Activated T-cell treated with anti-CD3 and anti-CD28 coated beads, Interleukin-2, amount 50 U/mL, for 48 hours (primary cell): ENCODE measurements at regions not wholly inside any gene's neighbourhood (a gene's known extent, or its start where the extent isn't known, plus 50 kb on each side); places are given as distances from the start of the nearest gene placed in this dataset.
"Not testable (repeated sequence)": the region's sequence is repeated elsewhere in the genome, so short reads cannot be mapped to it uniquely, and the experiment has no call there.

Experiments used
- DNase-seq, 2 experiments: peaks; one replicate each; pipeline ENCODE4 v3.0.0-alpha.2; 2020

DNA sequence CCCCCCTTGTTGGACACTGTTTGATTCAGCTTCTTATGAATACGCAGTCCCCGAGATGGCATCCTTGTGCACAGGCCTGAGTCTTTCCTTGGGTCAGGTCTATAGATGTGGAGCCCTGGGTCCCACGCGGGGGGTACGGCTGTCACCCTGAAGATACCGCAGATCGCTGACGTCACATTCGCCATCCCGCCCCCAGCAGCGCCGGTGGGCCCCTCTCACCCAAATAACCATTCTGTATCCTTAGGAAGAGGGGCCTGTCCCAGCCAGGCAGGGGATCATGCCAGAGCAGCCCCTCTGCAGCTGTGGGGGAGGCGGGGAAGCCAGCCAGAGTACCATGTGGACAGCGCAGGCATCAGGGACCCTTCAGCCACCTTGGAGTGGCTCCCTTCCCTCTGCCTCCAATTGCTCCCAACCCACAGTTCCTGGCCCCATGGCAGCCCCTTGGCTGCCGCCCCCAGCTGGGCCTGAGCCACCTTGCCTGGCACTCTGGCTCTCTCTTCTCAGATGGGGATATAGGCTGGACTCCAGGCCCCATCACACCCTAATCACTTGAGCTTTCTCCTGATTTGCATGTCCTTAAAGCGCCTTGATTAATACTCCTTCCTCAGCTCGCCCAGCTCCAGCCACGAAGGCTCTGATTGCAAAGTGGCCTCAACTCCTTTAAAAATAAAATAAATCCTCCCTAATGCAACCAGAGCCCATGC is 189.8 kb downstream of the C9orf50 start:
- DNase-seq: no peak

DNA sequence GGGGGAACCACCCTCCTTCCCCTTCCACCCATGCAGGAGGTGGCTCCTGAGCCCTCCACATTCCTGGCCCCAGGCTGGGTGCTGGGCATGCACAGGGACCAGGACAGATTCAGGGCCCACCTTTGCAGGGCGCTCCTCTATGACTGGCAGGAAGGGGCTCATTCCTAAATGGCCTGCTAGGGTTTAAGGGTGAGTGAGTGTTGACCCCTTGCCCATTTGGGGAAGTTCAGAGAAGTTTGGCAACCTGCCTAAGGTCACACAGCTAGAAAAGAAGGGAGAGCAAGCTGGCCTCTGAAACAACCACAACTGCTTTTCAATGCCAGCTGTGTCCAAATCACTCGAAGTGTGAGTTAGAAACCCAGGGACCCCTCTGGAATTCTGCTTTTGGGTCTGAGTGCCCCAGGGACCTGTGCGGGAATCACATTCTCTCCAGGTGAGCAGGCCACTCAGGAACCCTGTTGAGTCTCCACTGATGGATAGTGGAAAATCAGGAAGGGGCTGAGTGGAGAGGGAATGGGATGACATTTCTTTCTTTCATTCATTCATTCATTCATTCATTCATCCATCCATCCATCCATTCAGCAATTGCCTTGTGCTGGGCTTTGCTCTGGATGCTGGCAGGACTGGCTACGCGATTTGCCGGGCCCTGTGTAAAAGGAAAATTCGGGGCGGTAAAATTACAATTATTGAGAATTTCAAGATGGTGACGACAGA is 191.9 kb downstream of the C9orf50 start:
- DNase-seq: no peak

DNA sequence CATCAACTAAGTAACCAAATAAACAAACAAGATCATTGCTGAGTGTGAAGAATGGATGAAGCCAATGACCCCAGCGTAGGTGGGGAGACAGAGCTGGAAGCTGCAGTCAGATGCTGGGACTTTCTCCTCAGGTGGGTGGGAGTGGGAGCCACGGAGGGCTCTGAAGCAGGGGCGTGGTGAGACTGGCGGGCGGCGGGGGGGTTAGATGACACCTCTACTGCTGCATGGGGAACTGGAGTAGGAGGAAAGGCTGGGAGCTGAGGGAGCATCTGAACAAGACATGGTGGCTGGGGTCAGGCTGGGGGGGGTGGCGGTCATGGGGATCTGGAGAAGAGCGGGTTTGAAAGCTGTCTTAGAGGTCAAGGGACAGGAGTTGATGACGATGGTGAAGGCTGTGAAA is 193.8 kb downstream of the C9orf50 start:
- DNase-seq: no peak

DNA sequence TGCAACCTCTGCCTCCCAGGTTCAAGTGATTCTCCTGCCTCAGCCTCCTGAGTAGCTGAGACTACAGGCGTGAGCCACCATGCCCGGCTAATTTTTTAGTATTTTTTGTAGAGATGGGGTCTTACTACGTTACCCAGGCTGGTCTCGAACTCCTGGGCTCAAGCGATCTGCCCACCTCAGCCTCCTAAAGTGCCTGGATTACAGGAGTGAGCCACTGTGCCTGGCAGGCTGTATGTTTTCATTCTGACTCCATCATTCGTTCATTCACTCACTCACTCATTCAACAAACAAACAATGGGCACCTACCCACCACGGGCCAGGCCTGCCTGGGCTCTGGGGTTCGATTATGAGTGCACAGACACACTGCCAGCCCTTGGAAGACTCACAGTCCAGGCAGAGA is 197.1 kb downstream of the C9orf50 start:
- DNase-seq: not testable (repeated sequence)

DNA sequence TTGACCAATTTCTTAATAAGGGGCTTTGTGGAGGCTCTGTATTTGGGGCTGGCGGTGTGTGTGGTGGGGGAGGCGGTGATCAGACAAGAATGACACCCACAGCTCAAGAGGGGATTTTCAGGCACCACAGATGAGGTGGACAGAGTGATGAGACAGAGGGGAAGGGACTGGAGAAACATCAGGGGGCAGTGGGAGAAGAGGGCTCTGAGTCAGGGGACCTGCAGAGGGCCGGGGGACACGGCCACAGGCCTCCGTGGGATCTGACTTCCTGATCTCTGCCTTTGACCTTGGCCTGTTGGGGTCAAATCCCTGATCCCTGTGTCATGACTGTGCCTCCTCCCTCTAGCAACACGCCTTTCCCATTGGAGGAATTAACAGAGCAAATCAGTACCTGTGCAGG is 197.7 kb downstream of the C9orf50 start:
- DNase-seq: no peak

DNA sequence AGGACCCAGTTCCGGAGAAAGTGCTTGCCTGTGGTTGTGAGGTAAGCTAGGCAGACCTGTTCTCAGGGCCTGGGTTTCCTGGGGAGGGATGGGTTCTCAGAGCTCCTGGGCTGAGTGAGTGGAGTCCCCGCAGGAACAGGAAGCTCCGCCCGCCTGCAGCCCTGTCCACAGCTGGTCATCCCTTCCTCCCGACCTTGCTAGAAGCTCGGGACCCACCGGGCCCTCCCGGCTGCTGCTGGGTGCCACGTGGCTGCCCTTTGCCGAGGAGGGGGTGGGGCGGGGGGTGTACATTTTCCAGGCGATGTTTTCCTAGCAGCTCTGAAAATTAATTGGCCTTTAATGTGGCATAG is 198.1 kb downstream of the C9orf50 start:
- no peak for DNase-seq

DNA sequence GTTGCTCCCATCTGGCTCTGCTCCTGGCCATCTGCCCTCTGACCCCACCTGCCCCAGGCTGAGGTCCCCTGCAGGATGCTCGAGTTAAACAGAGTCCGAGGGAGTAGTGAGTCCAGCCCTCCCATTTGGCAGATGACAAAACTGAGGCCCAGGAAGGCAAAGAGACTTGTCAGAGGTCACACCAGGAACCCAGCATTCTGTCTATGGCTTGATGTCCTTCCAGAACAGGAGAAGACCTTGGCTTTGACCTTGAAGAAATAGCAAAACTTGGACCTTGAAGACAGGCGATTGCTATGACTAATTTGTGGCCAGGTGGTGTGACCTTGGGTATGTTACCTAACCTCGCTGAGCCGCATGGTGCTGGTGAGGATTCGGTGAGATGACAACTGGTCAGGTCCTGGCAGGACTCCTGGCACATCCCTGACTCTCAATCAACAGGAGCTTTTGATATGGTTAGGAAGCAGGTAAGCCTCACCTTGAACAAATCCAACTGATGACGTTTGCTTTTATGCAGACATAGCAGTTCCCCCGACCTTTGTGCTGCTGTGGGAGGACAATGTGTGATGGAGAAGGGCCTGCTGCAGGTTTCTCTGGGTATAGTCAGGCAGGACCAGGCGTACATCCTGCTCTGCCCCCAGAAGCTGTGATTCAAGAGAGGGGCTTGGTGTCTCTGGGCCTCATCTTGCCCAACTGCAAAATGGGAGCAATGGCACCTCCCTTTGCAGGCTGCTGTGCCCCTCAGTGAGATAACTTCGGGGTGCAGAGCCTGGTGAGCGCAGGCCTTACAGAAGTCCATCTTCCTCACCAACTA is 198.7 kb downstream of the C9orf50 start:
- DNase-seq: no peak

DNA sequence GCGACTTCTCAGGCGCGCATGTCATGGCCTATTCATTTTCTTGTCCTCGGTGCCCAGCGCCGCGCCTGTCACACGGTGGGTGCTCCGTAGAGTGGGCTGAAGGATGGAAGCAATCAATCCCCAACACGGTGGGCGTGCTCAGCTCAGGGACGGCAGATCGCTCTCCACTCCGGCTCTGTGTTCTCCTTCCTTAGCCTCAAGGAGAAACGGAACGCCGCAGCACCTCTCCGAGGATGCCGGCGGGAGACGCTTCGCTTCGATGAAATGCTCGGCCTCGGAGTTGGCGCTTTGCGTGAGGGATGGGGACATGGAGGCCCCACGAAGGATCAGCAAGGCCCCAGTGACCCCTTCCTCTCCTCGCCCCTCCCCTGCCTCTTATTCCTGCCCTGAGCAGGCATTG is 199.5 kb downstream of the C9orf50 start:
- no peak for DNase-seq

DNA sequence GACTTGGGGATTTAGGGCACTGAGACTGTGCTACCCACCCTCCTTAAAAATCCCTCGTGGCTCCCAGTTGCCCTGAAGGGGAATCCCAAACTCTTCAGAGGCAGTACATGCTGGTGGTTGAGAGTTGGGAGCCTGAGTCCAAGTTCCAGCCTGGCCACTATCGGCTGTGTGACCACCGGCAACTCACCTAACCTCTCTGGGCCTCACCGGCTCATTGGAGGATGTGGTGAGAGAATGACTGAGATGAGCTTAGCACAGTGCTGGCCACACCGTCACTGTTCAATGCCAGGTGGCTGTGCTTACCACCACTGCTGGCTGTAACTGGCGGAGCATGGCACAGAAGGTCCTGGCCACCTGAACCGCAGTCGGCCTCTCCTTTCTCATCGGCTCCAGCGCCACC is 200.2 kb downstream of the C9orf50 start:
- DNase-seq: no peak

DNA sequence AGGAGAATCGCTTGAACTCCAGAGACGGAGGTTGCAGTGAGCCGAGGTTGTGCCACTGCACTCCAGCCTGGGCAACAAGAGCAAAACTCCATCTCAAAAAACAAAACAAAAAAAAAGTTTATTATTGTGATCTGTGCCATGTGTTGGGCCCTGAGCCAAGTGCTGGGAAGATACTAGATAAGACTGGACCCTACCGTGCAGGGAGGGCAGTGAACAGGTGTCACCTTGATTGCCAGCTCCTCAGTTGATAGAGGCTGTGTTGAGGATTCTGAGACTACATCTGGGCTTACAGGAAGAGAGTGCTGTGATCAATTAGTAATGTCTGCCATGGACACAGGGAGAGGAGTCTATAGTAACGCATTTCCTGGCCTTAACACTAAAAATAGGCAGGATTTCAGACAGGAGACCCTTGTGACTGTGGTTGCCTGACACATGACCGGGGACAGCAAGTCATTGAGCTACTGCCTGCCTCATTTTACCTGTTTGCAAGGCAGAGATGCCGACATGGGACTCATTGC is 201.5 kb downstream of the C9orf50 start:
- no peak for DNase-seq

DNA sequence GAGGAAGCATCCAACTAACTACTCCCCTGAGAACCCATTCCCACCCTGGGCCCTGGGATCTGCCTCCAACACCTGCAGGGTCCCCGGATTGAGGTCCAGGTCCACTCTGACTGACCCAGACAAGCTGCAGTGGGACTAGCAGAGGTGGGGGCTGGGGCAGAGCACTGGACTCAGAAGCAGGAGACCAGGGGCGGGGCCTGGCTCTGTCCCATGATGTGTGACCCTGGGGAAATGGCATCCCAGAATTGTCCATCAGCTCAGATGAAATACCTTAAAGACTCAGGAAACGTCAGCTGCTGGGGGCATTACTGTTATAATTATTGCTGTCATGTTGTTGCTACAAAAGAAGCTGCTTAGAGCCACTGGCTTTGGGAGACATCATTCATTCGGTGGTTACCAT is 202.4 kb downstream of the C9orf50 start:
- DNase-seq: no peak

DNA sequence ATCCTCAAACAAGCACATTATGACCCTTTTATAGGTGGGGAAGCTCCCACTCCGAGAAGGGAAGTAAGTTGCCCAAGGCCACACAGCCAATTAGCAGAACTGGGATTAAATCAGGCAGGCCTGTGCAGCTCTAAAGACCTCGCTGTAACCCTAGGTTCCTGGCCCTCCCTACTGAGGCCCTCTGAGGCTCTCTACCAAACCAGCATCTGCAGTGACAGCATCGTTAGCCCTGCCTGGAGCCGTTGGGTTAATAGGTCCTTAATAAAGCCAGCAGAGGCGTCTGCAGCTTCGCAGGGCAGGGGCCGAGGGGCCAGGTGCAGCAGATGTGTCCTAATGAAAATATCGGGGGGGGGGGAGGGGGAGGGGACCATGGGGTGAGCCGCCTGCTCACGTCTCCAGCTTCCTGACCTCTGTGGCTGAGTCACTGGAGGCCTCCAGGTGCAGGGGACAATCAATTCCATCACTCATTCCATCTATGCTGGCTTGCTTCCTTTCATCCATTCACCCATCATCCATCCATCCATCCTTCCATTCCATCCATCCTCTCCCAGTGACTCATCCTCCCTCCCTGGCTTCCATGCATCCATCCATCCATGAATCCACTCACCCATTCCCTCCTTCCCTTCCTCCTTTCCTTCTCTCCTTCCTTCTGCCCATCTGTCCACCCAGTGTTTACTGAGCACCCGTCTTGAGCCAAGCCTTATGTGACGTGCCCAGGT is 203.9 kb downstream of the C9orf50 start:
- no peak for DNase-seq

DNA sequence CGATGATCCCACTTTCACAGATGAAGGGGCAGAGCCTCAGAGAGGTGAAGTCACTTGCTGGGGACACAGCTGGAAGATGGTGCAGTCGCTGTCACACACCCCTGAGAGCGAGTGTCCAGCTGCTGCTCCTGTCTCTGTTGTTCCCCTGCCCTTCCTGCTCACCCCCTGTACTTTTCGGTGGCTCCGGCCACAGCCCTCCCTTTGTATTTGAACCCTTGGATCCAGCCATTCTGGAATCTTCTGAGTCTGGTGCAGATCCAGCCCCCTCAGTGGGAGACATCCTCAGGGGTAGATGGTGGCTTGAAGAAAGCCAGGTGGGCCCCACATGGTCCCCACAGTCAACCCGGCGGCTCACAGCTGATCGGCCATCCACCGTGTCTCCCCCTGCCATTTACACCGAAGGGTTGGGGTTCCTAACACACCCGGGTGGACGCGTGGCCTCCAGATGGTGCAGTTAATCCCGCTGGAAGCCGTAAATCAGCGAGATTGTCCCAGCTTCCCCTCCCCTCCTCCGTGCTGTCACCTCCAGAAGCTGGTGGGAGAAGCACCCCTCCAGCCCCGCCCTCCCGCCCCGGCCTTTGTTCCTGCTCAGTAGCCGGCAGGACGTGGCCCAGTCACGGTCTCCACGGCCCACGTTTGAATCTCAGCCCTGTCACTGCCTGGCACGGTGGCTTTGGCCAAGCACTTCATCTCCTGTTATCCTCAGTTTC is 204.8 kb downstream of the C9orf50 start:
- no peak for DNase-seq

DNA sequence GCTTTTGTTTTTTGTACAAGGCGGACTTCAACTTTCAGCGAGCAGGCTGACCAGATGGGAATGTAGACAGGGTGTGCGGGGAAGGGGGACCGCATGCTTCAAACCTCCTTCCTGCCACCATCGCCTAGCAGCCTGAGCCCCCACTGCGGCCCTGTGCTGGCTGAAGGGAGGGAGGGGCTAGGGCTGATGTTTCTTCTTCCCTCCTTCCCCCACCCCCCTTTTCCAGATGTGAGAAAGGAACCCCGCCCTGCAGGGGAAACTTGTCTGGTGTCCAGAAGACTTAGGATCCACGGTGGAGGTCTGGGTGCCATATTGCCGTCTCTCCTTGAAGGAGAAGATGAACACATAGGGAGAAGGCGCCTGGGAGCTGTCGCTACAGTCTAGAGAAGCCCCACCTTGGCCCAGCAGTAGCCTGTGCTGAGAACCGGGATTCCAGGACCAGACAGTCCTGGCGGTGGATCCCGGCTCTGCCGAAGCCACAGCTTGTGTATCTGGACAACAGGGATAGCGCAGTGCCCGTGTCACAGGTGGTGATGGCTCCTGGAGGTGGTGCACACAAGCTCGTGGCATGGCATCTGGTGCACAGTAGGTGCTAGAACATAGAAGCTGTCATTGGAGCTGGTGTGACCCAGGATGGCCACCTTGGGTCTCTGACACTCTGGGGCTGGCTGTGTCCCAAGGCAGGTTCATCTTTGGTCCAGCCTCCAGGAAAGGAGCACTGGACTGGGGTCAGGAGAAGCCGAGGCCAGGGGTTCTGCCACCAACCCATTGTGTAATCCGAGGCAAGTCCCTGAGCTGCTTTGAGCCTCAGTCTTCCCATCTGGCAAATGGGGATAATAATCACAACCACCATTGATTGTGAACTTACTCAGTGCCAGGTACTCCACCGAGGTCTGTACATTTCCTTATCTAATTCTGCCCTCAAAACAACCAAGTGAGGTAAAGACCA is 205.6 kb downstream of the C9orf50 start:
- DNase-seq: no peak

DNA sequence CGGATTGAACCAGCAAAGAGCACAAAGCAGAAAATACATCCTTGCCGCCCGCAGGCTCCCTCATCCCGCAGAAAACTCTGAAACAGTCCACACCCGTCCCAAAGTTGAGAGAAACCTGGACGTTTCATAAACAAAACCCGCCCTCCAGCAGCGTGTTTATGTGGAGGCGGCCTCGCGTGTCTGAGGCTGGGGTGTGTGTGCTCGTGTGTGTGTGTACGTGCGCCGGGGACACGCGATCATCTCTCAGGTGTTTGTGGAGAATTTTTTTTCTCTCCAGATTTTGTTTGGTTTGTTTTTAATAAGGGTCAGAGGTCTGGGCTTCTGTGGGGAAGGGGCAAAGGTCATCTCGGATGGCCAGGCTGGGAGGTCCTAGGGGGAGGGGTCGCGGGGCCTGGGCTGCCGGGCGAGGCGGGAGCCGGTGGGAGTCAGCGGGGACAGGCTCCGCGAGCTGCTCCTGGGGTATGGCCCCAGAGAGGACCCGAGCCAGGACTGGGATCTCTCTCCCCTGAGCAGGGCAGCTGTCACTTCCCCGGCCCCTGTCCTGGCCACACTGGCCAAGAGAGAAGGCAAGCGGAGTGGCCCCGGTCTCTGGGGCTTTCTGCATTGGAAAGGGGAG is 206.4 kb downstream of the C9orf50 start:
- DNase-seq: no peak

DNA sequence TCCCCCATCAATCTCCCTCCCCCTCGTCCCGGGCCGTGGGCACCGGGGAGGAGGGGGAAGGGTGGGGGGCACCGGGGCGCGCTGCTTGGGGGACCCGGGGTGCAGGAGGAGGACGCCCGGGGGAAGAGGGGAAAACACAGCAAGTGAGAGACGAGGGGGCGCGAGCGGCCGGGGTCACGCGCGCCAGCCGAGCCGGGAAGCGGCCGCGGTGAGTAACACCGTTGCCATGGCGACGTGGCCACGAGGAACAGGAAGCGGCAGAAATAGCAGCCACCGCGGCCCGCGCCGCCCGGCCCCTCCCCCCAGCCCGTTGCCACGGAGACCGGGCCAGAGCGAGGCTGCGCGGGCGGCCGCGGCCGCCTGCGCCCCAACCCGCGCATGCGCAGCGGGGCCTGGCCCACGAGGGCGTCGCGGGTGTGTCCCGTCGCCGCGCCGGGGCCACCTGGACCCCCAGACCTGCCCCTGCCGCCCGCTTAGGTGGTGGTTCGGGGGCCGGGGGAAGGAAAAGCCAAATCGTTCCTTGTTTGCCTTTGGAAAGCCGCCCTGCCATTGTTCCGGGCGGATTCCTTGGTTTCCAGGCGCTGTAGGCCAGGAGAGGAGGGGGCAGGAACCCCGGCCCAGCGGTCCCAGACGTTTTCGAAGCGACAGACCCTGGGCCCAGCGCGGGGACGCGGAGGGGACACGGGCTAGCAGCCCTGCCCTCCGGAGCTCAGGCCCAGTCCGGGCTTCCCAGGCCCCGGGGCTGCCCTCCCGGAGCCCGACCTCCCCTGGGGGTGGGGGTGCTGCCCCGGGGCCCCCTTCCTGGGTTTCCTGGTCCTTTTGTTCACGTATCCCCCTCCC is 207.1 kb downstream of the C9orf50 start:
- DNase-seq: peak; percentile 98 to 99

DNA sequence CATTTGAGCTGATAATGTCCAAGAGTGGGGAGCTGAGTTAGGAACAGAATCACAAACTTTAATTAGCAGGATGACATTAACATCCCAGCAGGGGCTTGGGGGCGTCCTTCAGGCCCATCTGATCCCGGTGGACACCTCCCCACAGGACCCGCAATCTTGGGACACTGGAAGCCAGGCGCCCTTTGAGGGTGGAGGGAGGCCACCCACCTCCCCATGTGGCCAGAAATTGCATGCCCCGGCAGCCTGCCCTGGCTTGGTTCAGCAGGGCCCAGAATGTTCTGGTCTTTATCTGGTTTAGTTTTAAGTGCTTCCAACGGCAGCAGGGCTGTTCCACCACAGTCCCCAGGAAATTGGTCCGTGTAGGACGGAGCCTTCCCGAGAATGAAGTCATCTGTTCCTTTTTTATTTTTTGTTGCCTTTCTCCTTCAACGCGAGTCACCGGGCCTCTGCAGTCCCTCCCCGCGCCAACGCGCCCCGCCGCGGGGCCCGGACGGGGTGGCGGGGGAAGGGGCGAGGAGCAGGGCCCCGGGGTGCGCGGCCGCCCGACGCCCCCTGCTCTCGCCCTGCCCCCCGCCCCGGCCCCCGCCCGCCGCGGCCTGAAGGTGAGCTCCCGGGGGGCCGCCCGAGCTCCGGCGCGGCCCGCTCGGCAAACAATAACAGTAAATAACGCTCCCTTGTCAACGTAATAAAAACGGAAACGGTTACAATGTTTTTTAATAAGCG is 207.9 kb downstream of the C9orf50 start:
- DNase-seq: peak; percentile 65 to 69

DNA sequence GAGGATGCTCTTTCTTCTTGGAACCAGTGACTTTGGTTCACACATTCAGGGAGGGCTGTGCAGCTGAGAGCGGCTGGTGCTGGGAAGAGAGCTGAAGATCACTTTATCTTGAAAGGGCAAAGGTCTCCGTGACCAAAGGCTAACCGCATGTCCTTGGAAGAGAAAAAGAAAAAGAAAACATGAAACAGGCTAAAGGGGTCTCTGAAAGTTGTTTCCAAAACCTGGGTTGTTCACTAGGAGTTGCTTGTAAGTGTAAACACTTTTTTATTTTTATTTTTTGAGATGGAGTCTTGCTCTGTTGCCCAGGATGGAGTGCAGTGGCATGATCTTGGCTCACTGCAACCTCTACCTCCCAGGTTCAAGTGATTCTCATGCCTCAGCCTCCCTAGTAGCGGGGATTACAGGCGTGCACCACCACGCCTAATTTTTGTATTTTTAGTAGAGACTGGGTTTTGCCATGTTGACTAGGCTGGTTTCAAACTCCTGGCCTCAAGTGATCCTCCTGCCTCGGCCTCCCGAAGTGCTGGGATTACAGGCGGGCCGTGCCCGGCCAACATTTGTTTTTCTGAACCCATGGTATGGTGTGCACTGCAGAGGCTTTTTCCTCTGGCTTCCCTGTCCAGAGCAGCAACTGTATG is 208.6 kb downstream of the C9orf50 start:
- not testable (repeated sequence) for DNase-seq
